Fibroblast of peridontal ligament (primary cell): ENCODE measurements at regions not wholly inside any gene's neighbourhood (a gene's known extent, or its start where the extent isn't known, plus 50 kb on each side); places are given as distances from the start of the nearest gene placed in this dataset.
A peak's percentile ranks its signal among the peaks of the same experiment; 100 is the strongest.

Experiments
- DNase-seq: peaks from one replicate; pipeline ENCODE4 v3.0.0-alpha.2; 2010; ENCODE audit errors: extremely low read depth

GRCh38 chr14:83992857-83993256 is 1537.1 kb upstream of the FLRT2 start:
- peak; percentile 45 for DNase-seq

GRCh38 chr14:83993545-83993944 is 1536.4 kb upstream of the FLRT2 start:
- no peak for DNase-seq

- DNase-seq, result peak; percentile 64
Observed at GRCh38 chr14:83994020-83994419, 1535.9 kb upstream of the FLRT2 start.

- no peak for DNase-seq
Observed at GRCh38 chr14:84001023-84001422, 1528.9 kb upstream of the FLRT2 start.

- no peak for DNase-seq
Observed at GRCh38 chr14:84003346-84003745, 1526.6 kb upstream of the FLRT2 start.

- no peak for DNase-seq
Observed at GRCh38 chr14:84006643-84007155, 1523.2 kb upstream of the FLRT2 start.

- no peak for DNase-seq
Observed at GRCh38 chr14:84013424-84013823, 1516.5 kb upstream of the FLRT2 start.

- DNase-seq, result no peak
Observed at GRCh38 chr14:84017495-84017894, 1512.4 kb upstream of the FLRT2 start.

GRCh38 chr14:84021433-84021832 is 1508.5 kb upstream of the FLRT2 start:
- DNase-seq, result no peak

GRCh38 chr14:84024231-84024820 is 1505.6 kb upstream of the FLRT2 start:
- peak; percentile 12 for DNase-seq

- no peak for DNase-seq
Observed at GRCh38 chr14:84025106-84026012, 1504.6 kb upstream of the FLRT2 start.

- no peak for DNase-seq
Observed at GRCh38 chr14:84027351-84027750, 1502.6 kb upstream of the FLRT2 start.

GRCh38 chr14:84028080-84028604 is 1501.8 kb upstream of the FLRT2 start:
- no peak for DNase-seq

GRCh38 chr14:84029246-84029645 is 1500.7 kb upstream of the FLRT2 start:
- no peak for DNase-seq

- no peak for DNase-seq
Observed at GRCh38 chr14:84029720-84030119, 1500.2 kb upstream of the FLRT2 start.

GRCh38 chr14:84036840-84037239 is 1493.1 kb upstream of the FLRT2 start:
- DNase-seq, result peak; percentile 70

GRCh38 chr14:84037593-84037992 is 1492.4 kb upstream of the FLRT2 start:
- DNase-seq, result no peak

- DNase-seq, result no peak
Observed at GRCh38 chr14:84040101-84040500, 1489.8 kb upstream of the FLRT2 start.

- no peak for DNase-seq
Observed at GRCh38 chr14:84041421-84041820, 1488.5 kb upstream of the FLRT2 start.

GRCh38 chr14:84042992-84043391 is 1487.0 kb upstream of the FLRT2 start:
- no peak for DNase-seq

- DNase-seq, result no peak
Observed at GRCh38 chr14:84064316-84065125, 1465.4 kb upstream of the FLRT2 start.

- DNase-seq, result no peak
Observed at GRCh38 chr14:84065811-84066210, 1464.1 kb upstream of the FLRT2 start.
